CD4-positive, alpha-beta T cell treated with Interleukin-2 at 100 ng/mL for 4 hours (primary cell): ENCODE measurements at regions not wholly inside any gene's neighbourhood (a gene's known extent, or its start where the extent isn't known, plus 50 kb on each side); places are given as distances from the start of the nearest gene placed in this dataset.

Experiments used
- DNase-seq: peaks from one replicate; pipeline ENCODE4 v3.0.0-alpha.2; 2020; ENCODE audit warnings: low spot score

DNA sequence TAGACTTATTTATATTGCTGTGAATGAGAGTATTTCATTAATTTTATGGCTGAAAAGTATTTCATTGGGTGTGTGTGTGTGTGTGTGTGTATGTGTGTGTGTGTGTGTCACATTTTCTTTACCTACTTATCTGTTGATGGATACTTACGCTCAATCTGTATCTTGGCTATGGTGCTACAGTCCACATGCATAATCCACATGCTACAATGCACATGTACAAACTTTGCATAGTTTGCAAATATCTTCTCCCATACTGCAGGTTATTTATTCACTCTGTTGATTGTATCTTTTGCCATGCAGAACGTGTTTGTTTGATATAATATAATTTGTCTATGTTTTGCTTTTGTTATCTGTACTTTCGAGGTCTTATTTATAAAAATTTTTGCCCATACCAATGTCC, 167.8 kb downstream of the RAB28 start:
- DNase-seq: no peak

DNA sequence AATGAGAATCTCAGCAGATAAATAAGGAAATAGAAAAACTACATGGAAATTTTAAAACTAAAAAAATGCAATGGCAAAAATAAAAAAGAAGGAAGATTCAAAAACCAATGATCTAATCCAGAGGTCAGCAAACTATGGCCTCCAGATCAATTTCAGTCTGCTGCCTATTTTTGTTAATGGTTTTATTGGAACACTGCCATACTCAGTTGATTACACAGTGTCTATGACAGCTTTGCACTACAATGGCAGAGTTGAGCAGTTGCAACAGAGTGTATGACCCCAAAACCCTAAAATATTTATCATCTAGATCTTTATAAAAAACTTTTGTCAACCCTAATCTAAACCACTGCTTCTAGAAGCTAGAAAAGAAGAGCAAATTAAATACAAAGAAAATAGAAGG, 170.3 kb downstream of the RAB28 start:
- DNase-seq: no peak

DNA sequence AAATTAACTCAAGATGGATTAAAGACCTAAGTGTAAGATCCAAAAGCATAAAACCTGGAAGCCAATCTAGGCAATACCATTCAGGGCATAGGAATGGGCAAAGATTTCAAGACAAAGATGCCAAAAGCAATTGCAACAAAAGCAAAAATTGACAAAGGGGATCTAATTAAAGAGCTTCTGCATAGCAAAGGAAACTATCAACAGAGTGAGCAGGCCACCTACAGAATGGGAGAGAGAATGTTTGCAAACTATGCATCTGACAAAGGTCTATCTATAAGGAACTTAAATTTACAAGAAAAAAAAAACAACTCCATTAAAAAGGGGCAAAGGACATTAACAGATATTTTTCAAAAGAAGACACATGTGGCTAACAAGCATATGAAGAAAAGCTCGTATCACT, 171.9 kb downstream of the RAB28 start:
- no peak for DNase-seq

DNA sequence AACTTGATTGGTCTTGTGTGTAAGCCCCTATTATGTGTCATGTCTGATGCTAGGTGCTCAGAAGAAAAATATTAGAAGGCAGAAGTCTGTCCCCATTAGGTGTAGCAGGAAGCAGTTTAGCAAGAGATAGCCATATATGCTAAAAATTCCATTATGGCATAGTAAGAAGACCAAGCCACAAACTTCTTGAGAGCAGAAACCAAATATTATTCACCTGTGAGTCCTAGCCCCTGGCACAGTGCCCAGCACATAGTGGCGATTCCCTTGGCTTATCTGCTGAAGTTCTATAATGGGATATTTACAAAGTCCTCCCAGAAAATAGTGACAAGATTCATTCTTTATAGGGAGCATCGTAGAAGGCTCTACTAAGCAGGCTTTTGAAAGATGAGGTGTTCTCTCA, 174.4 kb downstream of the RAB28 start:
- no peak for DNase-seq

DNA sequence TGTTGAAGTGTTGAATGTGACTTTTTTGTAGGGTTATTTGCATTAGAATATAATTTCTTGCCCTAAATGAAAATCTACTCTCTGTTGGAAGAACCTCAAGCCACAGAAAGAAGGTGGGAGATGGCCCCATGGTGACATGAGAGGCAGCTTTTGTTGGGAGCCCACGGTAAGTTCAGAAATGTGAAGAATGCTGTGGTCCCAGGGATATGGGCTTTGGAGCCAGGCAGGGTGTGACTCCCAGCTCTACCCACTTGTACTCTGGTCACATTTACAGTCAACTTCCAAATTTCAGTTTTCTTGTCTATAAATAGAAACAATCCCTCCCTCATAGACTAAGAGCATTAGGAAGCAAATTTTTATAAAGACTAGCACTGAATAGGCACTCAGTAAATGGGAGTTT, 177.8 kb downstream of the RAB28 start:
- DNase-seq: no peak

DNA sequence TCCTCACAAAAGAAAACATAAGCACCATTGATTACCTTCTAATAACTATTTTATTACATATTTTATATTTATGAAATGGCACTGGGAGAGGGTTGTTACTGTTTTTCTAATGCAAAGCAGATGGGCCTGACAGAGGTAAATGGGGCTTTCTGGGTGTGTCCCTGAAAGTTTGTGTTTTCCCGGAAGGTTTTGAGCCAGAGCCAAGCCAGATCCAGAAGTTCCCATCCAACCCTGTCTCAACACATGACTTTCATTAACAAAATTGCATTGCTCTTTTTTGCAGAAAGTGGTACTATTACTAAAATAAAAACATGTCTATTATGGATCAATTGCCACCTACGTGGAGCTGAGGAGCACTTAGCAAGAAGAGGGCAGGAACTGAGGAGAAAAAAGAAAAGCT, 181.3 kb downstream of the RAB28 start:
- DNase-seq: no peak

DNA sequence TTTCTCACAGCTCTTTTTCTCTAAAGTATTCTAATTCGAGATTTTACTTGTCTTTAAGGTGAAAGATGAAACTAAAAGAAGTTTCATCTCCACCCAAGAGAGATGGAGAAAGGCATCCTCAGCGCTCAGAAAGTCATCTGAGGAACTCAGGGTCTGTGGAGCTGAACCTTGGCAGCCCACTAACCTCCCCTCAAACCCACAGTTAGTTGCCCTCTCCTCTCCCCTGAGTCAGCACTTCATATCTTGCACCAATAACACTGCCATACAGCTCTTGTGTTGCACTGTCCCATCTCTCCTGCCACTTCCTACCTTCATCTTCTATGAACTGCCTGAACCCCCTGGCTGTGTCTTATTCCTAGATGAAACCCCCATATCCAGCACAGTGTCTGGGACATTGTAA, 184.8 kb downstream of the RAB28 start:
- DNase-seq: no peak

DNA sequence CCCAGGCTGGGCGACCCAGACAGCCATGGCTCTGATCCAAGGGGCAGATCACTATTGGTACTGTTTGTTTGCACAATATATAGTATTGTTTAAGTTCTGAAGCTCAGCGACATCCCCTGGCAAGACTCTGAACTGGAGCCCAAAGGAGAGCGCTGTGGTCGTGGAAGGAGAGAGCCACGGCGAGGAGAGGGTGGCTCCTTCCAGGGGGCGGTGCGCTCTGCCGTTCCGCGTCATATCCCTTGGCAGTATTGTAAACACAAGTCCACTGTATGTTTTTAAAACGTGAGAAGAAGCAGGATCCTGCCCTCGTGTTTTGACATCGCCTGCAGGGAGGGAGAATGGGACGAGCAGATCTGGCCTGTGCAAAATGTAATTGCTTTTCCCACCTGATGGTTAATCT, 185.5 kb downstream of the RAB28 start:
- DNase-seq: no peak

DNA sequence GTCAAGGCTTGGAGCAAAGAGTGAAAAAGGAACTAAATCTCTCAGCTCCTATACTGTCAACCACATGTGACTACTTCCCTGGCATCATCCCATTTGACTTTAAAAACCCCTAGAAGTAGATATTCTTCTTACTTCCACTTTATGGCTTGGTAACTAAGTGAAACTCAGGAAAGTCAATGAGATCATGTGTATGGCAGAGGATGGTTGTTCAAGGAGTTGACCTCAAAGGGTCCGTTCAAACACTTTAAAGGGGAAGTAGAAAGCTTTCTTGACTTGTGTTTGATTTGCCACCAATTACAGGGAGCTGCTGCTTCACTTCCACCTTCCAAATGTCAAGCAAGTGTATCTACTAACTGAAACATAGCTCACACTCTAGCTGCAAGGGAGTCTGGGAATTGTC, 187.2 kb downstream of the RAB28 start:
- no peak for DNase-seq

DNA sequence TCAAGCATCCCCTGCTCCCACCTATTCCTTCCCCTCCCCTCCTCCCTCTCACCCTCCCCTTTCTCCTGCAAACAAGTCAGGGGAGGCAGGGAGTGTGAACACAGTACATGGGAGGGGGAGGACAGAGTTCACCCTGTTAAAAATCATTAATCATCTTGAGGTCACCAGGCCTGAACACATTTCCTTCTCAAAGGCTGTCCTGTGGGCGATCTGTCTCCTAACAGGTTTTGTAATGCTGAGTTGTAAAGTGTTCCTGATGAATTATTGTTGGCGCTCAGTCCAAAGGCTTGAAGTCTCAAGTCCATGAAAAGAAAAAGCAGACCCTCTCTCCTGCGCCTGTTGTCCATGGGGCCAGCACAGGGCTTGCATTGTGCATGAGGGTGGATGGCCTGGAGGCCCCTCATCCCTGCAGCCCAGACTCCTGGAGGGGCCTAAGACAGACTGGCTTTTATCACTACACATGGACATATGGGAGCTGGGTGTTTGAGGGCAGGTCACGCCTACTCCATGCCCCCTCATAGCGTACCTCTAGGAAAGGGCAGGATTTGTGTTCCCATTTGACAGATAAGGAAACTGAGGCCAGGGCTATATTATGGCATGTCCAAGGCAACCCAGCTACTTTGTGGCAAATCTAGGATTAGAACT, 189.1 kb downstream of the RAB28 start:
- DNase-seq: no peak

DNA sequence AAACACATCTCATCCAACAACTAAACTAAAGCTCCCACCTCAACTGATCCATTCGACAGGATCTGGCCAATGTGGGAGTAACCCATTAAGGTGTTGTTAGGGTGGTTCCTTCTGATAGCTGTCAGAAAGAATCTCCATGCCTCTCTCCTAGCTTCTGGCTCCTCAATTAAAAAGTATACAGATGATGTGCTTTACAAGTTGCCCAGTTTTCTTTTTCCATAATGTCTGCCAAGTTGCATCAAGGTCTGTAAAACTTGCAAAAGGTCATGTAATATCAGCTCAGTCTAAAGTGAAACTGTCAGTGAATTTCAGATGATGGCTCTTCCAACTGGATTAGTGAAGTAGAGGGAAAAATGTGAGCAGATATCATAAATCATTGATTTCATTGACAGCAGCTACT, 191.8 kb downstream of the RAB28 start:
- no peak for DNase-seq

DNA sequence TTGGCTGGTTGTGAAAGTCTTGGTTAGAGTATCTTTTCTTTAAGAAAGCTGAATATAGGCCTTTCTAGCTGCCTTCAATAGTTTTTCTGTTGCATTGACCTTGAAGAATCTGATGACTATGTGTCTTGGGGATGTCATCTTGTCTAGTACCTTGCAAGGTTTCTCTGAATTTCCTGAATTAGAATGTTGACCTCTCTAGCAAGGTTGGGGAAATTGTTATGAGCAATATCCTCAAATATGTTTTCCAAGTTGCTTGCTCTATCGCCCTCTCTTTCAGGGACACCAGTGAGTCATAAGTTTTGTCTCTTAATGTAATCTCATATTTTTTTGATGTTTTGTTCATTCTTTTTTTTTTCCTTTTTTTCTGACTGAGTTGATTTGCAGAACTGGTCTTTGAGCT, 194.7 kb downstream of the RAB28 start:
- DNase-seq: no peak

DNA sequence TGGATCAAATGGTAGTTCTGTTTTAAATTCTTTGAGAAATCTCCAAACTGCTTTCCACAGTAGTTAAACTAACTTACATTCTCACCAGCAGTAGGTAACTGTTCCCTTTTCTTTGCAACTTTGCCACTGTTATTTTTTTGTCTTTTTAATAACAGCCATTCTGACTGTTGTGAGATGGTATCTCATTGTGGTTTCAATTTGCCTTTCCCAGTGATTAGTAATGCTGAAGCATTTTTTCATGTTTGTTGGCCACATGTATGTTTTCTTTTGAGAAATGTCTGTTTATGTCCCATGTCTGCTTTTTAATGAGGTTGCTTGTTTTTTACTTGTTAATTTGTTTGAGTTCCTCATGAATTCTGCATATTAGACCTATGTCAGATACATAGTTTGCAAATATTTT, 198.8 kb downstream of the RAB28 start:
- DNase-seq: no peak

DNA sequence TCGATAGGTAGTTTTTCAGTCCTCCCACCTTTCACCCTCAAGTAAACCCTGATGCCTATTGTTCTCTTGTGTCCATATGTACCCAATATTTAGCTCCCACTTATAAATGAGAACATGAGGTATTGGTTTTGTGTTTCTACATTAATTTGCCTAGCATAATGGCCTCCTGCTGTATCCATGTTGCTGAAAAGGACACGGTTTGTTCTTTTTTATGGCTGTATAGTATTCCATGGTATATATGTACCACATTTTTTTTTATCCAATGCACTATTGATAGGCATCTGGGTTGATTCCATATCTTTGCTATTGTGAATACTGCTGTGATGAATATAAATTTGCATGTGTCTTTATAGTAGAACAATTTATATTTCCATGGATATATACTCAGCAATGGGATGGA, 199.2 kb downstream of the RAB28 start:
- no peak for DNase-seq

DNA sequence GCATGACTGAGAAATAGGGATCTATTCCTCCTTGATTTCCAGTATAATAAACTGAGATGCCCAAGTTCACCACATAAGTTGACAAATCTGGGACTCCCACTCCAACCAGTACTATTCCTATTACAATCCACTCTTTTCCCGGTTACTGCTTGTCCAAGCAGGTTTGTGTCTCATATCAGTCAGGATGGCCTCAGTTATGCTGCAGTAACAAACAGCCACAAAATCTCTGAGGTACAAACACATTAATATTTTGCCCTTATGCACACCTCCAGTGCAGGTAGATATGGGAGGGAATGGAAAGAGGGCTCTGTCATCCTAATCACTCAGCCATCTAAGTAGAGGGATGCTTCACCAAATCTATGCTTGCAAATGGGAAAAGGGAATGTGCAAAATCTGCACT, 207.8 kb downstream of the RAB28 start:
- no peak for DNase-seq

DNA sequence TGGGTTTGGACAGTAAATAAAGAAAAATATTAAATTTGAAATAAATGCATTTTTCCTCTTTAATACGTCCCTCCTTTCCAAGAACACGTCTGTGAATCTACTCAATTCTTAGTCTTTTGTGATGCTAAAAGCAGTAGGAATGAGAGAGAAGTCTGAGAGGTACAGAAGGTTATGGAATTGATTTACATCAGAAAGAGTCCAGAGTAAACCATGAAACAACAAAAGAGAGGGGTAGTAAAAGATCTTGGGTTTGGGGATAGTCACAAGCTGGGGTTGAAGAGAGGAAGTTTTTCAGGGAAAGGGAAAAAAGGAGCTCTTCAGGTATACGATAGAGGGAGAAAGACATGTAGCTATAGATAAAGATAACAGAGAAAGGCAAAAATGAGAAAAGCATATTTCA, 215.4 kb downstream of the RAB28 start:
- no peak for DNase-seq

DNA sequence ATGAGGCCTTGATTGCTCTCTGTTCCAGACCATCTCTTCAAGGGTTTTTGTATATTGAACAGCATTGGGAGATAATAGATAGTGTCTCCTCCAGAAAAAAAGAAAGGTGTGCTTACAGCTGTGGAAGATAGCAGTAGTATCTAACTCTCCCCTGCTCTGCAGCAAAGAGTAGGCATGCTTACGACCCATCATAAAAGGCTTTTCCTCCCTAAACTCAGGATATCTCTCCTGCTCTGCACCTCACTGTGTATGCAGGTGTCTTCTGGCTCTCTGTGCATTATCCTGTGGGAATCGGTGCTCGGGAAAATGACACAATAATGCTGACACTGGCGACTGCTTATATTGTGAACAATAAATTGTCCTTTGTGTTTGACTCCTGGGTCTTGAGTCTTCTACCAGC, 216.0 kb downstream of the RAB28 start:
- DNase-seq: no peak

DNA sequence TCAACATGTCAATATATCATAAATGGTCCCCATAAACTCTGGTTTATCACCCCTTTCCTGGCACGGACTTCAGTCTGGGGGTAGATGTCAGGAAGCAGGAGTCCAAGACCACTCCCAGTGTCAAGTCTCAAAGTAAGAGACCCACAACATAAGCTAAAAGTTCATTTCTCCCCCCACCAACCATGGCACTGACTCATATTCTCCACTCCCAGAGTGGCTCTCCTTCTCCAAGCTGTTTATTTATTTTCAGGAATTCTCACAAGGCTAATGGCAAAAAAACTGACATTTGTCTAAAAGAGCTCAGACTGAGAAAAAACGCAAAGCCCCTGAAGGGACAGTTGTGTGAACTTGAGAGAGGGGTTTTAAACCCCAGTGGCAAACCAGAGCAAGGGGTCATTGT, 217.0 kb downstream of the RAB28 start:
- no peak for DNase-seq

DNA sequence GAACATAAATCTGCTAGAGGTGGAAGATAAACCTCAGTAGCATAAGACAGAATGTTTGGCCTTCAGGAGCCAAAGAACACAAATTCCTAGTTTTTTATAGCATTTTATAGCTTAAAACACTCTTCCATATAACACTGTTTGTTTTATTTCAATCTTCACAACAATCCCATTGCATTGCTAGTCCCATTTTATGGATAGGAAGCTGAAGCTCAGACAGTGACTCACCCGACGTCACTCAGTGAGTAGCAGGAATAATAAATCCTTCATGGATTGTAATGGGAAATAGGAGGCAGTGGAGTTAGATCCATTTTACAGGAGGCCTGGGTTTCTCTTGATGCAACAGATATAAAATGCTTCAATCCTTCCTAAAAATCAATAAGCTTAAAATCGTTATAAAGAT, 217.5 kb downstream of the RAB28 start:
- no peak for DNase-seq

DNA sequence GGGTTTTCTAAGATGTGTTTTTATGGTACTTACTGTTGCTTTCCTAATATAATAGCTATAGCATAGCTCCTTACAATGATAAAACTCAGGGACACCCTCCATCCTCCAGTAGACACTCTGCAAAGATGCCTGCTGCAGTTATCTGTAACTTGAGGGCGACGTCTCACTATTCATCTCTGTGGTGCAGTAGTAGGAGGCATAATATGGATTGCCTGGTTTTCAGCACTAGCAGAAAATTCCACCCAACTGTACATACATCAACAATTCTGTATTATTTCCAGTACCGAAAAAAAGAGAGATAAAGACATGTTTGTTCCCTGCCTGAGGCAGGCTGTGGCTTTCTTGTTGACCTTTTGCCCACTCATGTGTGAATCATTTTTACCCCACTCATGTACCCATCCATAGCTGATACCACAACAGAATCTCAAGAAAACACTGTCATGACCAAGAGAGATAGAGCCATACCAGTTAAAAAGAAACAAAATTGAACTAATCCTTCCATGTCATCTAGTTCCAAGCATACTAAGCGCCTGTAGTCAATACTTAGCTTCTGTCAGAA, 220.1 kb downstream of the RAB28 start:
- no peak for DNase-seq

DNA sequence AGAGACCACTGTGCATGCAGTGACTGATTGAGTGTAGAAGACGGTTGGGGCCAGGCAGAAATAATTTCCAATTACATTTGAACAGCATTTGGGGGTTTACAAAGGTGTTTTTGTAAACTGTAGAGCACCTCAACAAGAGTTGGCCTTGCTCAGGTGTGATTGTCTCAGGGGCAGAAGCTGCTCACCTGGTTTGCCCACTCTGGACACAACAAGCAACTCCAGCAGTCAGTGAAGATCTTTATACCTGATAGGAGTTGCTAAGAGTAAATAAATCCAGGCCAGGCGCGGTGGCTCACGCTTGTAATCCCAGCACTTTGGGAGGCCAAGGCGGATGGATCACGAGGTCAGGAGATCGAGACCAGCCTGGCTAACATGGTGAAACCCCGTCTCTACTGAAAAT, 221.3 kb downstream of the RAB28 start:
- no peak for DNase-seq

DNA sequence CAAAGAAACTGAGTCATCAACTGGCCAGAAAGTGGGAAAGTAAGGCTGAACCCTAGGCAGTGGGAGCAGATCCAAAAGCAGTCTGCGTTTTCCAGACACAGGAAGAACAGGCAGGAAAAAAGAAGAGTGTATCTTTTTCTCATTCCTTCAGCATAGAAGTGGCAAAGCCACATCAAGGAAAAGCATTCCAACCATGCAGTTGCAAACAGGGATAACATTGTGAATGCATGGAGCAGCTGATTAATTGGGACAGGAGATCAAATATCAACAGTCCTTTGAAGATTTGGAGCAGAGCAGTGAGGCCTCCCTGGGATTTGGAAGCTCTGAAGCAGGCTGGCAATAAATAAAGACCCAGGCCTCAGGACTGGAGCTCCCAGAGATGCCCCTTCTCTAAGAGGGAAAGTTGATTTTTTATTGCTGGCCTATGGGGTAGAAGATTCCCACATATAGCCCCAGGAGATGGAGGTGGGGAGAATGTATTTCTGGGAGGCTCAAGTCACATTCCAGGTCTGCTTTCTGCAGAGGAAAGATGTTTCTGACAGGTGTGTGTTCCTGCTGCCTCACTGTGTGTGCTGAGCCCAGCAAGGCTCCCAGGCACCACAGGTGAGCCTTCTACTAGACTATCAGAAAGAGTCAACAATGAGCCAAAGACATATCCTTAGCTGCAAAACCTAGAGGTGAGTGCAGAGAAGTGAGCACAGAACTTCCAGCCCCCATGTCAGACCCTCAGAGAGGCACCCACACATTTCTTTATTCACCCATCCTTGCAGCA, 222.5 kb downstream of the RAB28 start:
- no peak for DNase-seq

DNA sequence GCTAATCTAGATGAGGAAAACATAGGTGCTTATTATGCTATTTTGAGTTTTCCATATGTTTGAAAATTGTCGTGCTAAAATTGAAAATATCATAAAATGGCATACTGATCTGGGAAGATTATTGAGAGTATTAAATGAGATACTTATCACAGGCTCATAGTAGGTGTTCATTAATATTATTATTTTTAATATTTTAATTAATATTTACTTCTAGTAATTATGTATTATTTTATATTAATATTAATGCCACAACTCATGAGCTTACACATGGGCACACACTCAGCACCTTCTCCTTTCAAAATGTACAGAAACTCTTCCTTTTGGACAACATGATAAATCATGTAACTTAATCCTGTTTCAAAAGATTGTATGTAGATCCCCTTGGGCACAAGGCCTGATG, 223.6 kb downstream of the RAB28 start:
- no peak for DNase-seq

DNA sequence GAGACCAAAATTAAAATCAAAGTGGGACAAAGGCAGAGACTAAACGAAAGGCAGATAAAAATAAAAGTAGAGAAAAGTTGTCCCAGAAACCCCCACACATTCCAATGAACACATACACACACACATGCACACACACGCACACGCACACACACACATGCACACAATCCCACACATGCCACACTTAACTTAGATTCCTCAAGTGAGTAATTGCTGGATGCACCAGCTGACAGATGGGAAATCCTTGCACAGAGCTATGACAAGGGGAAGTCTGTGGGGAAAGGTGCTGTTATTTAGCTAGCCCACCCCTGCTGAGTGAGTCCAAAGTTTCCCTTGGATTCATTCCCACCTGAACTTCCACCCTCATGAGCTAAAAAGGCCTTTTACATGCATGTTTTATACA, 233.9 kb downstream of the RAB28 start:
- no peak for DNase-seq
